ENCODE measurements at regions not wholly inside any gene's neighbourhood (a gene's known extent, or its start where the extent isn't known, plus 50 kb on each side); places are given as distances from the start of the nearest gene placed in this dataset.

DNA sequence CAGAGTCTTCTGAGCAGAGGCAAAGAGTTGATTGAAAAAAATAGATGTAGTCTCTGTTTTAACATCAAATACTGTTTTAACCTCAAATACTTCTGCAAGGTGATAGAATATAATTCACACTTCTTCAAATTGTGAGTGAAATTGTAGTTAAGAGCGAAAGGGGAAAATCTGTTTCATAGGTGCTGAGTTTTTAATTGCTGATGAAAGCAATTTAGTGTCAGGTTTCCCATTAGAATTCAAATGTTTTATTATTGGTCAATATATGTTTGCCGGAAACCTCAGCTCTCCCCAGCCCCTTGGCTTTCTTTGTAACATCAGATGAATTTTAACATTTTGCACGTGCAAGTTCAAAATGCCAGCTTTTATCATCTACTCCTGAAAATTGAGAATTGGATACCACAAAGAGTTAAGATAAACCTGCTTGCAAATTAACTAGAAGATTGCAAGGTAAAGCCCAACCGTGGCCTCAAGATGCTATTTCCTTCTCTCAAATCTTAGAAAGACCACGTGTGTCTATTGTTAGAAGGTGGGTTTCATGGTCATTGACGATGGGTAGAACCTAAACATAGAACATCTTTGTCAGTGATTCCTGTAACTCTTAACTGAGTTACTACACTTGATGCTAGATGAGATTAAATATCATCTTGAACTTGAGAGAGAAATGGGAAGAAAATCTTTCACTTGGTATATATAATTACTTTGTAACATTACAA lies 1824.2 kb upstream of the TENM3 start:
- Histone ChIP-seq H3K36me3 (ENCODE audit: insufficient read depth, low read length) (no peaks in the 10 kb centered on the region), H3K9me3 (ENCODE audit: low read depth, low read length) (no peaks in the 10 kb centered on the region), H3K27ac (no peak overlapping the region), H3K9ac (ENCODE audit: insufficient read length) (no peak overlapping the region), H3K4me3 (no peak overlapping the region)
- TF ChIP-seq FOXP2 (optimal IDR thresholded peaks at IDR 0.05; ENCODE audit: control extremely low read depth, extremely low read length, insufficient read depth), result no peak
- no peak for TF ChIP-seq EZH2 (IDR thresholded peaks at IDR 0.05)
- no peak for TF ChIP-seq POLR2AphosphoS5 (IDR thresholded peaks at IDR 0.05; ENCODE audit: borderline replicate concordance, low read depth, low read length)
- no peak for DNase-seq (ENCODE audit: low read depth, low spot score)

DNA sequence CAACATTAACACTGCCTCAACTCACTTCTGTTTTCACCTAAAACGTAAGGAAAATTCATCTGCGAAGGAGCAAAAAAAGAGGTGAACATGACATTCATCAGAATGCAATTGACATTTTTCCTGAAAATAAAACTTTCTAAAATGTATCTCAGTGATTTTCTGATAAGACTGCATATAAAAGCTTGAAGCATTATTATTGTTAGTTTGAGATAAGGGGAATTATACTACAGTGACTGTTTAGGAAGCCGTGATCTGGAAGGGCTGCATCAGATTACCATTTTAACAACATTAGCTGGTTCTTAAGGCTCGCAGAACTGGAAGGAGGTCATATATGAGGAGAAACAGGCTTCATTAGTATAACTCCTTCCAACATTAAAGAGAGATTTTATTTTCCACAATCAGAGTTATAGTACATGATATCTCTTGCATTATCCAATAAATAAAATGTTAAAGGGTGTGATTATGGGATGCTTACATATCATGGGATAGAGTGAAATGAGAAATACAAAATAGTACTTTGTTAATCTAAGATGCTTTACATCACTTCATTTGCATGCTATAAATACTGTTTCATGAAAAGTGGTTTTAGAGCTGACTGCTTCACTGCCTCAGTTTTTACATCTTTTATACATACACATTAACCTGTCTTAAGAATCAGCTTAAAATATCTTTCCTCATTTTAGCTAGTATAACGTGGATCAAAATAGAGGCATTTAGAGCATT lies 1820.1 kb upstream of the TENM3 start:
- no peak for DNase-seq (ENCODE audit: low read depth, low spot score)
- no peaks in the 10 kb centered on the region for H3K36me3 ChIP-seq (ENCODE audit: insufficient read depth, low read length)

DNA sequence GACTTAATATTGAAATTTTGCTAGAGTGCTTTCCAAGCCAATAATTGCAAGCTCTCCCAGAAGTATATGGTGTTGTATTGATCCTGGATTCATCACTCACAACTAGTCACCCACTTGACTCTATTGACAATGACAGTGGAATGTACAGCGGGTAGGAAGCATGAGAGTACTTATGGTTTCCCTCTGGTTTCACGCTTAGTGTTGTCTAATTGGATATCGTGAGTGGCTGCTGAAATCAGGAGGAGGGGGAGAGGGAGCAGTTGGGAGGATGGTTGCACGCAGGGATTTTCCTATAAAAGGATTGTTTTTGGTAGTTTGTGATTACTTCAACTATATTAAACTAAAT lies 1819.5 kb upstream of the TENM3 start:
- TF ChIP-seq POLR2AphosphoS5 (IDR thresholded peaks at IDR 0.05; ENCODE audit: borderline replicate concordance, low read depth, low read length), result no peak
- Histone ChIP-seq H3K9me3 (ENCODE audit: low read depth, low read length) (no peaks in the 10 kb centered on the region), H3K27ac (no peak overlapping the region), H3K36me3 (ENCODE audit: insufficient read depth, low read length) (no peaks in the 10 kb centered on the region), H3K9ac (ENCODE audit: insufficient read length) (no peak overlapping the region), H3K4me3 (no peak overlapping the region)
- no peak for DNase-seq (ENCODE audit: low read depth, low spot score)

More for the DNA sequence above, 1820.1 kb upstream of the TENM3 start:
- Histone ChIP-seq H3K27ac (no peak overlapping the region), H3K9ac (ENCODE audit: insufficient read length) (no peak overlapping the region), H3K4me3 (no peak overlapping the region), H3K9me3 (ENCODE audit: low read depth, low read length) (no peaks in the 10 kb centered on the region)
- TF ChIP-seq FOXP2 (optimal IDR thresholded peaks at IDR 0.05; ENCODE audit: control extremely low read depth, extremely low read length, insufficient read depth) (no peak), POLR2AphosphoS5 (IDR thresholded peaks at IDR 0.05; ENCODE audit: borderline replicate concordance, low read depth, low read length) (no peak), EZH2 (IDR thresholded peaks at IDR 0.05) (no peak)

DNA sequence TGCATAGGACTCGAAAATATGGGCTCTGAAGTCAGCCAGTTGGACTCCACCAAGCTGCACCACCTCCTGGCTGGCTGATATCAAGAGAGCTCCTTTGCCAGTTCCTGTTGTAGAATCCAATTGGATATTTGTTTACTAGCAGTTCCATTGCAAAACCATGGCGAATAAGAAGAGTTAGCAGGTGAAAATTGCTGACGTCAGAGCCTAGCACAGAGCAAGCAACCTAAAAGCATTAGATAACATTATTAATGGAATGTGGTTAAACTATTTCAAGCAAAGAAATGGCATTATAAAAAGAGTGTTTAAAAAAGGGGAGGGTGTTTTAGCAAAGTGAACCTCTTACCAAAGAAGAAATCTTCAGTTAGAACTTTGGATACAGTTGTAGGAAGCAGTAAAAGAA lies 1816.3 kb upstream of the TENM3 start:
- no peak overlapping the region for H3K27ac ChIP-seq
- DNase-seq (ENCODE audit: low read depth, low spot score), result no peak
- H3K9ac ChIP-seq (ENCODE audit: insufficient read length), result no peak overlapping the region
- H3K36me3 ChIP-seq (ENCODE audit: insufficient read depth, low read length), result no peaks in the 10 kb centered on the region
- no peak overlapping the region for H3K4me3 ChIP-seq
- H3K9me3 ChIP-seq (ENCODE audit: low read depth, low read length), result no peaks in the 10 kb centered on the region
- TF ChIP-seq POLR2AphosphoS5 (IDR thresholded peaks at IDR 0.05; ENCODE audit: borderline replicate concordance, low read depth, low read length) (no peak), FOXP2 (optimal IDR thresholded peaks at IDR 0.05; ENCODE audit: control extremely low read depth, extremely low read length, insufficient read depth) (no peak), EZH2 (IDR thresholded peaks at IDR 0.05) (no peak)

DNA sequence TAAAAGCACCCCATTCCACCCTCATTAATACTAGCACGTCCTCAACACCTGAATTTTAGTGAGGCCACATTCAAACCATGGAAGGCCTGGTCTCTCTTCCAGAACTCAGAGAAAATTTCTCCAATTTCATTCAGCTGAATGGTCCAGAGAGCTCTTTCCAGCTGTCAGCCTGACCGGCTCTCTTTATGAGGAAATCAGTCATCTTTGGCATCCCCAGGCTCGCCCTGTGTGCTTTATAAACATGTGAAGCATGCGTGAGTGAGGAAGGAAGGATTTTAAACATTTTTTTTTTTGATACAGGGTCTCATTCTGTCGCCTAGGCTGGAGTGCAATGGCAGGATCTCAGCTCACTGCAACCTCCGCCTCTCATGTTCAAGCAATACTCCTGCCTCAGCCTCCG lies 1812.9 kb upstream of the TENM3 start:
- no peak for TF ChIP-seq EZH2 (IDR thresholded peaks at IDR 0.05)
- no peak for TF ChIP-seq POLR2AphosphoS5 (IDR thresholded peaks at IDR 0.05; ENCODE audit: borderline replicate concordance, low read depth, low read length)
- no peak for TF ChIP-seq FOXP2 (optimal IDR thresholded peaks at IDR 0.05; ENCODE audit: control extremely low read depth, extremely low read length, insufficient read depth)
- H3K36me3 ChIP-seq (ENCODE audit: insufficient read depth, low read length), result no peaks in the 10 kb centered on the region
- H3K27ac ChIP-seq, result no peak overlapping the region
- no peaks in the 10 kb centered on the region for H3K9me3 ChIP-seq (ENCODE audit: low read depth, low read length)
- DNase-seq (ENCODE audit: low read depth, low spot score), result no peak
- H3K4me3 ChIP-seq, result no peak overlapping the region
- H3K9ac ChIP-seq (ENCODE audit: insufficient read length), result no peak overlapping the region

DNA sequence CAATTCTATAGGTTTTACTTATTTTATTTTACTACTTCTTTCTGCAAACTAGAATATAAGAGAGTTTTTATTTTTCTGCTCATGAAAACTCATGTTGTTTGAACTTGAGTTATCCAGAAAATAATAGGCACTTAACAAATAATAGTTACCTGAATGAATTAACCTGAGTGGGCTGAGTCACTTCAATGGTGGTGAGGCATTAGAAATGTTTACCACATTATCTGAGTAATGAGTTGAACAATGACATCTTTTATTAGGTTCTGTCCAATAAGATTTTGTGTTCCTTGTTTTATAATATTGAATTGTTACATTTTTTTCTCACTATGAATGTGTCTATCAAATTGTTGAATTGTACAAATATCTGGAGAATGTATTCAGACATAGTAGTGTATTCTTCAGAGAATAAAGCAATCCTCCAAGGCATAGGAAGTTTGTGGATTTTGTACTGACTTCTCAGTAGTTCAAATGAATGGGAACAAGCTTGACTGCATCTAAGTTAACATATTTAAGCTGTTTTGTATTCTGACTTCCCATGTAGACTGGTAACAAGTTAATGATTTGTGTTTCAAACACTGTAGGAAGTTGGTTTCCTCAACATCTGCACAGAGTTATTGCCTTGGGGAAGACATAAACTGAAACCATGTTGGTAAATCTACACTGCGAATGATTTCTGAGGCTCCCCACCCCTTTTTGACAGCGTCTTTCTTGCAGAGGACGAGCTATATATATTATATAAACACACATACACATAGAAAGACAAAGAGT lies 1808.9 kb upstream of the TENM3 start:
- Histone ChIP-seq H3K36me3 (ENCODE audit: insufficient read depth, low read length) (no peaks in the 10 kb centered on the region), H3K4me3 (peak overlapping the region; percentile 60), H3K9ac (ENCODE audit: insufficient read length) (no peak overlapping the region), H3K27ac (peak overlapping the region; percentile 64), H3K9me3 (ENCODE audit: low read depth, low read length) (no peaks in the 10 kb centered on the region)
- TF ChIP-seq FOXP2 (optimal IDR thresholded peaks at IDR 0.05; ENCODE audit: control extremely low read depth, extremely low read length, insufficient read depth) (peak; percentile 72), POLR2AphosphoS5 (IDR thresholded peaks at IDR 0.05; ENCODE audit: borderline replicate concordance, low read depth, low read length) (no peak)
- peak; percentile 65 for DNase-seq (ENCODE audit: low read depth, low spot score)

DNA sequence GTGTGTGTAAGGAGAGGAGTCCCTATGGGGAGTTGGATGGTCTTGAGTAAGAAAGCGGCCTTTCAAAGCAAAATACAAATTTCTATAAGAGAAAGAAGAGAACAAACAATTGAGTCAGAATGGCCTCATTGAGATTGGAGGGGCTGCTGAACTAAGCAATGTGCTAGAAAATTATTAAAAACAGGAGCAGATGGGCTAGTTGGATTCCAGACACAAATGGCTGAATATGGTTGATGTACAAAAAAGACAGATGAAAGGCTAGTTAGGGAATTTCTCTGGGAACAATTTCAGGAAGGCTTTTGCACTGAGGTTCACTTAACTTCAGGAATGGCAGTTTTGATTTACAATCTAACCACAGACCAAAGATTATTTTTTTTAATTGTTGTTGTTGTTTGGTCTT lies 1806.8 kb upstream of the TENM3 start:
- Histone ChIP-seq H3K36me3 (ENCODE audit: insufficient read depth, low read length) (no peaks in the 10 kb centered on the region), H3K27ac (no peak overlapping the region), H3K9me3 (ENCODE audit: low read depth, low read length) (no peaks in the 10 kb centered on the region), H3K9ac (ENCODE audit: insufficient read length) (no peak overlapping the region), H3K4me3 (no peak overlapping the region)
- no peak for DNase-seq (ENCODE audit: low read depth, low spot score)
- no peak for TF ChIP-seq FOXP2 (optimal IDR thresholded peaks at IDR 0.05; ENCODE audit: control extremely low read depth, extremely low read length, insufficient read depth)
- TF ChIP-seq POLR2AphosphoS5 (IDR thresholded peaks at IDR 0.05; ENCODE audit: borderline replicate concordance, low read depth, low read length), result no peak
- TF ChIP-seq EZH2 (IDR thresholded peaks at IDR 0.05), result no peak

DNA sequence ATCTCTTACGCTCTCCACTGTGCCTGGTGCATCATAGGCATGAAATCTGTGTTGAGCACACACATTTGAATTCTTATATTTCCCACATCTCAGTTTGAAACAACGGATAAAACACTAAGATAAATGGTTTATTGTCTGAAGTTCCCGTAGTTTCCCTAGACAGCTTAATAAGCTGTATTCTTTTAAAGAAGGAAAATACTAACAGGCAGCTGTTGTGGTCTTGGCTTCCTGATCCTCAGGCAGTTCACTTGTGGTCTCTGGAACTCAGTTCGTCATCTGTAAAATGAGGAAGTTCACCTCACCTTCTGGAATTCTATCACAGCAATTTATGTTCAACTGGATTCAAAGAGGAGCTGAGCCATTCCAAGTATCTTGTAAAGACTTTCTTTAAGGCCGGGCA lies 1805.6 kb upstream of the TENM3 start:
- TF ChIP-seq POLR2AphosphoS5 (IDR thresholded peaks at IDR 0.05; ENCODE audit: borderline replicate concordance, low read depth, low read length) (no peak), EZH2 (IDR thresholded peaks at IDR 0.05) (no peak), FOXP2 (optimal IDR thresholded peaks at IDR 0.05; ENCODE audit: control extremely low read depth, extremely low read length, insufficient read depth) (no peak)
- no peaks in the 10 kb centered on the region for H3K36me3 ChIP-seq (ENCODE audit: insufficient read depth, low read length)
- H3K9ac ChIP-seq (ENCODE audit: insufficient read length), result no peak overlapping the region
- no peaks in the 10 kb centered on the region for H3K9me3 ChIP-seq (ENCODE audit: low read depth, low read length)
- H3K4me3 ChIP-seq, result no peak overlapping the region
- no peak for DNase-seq (ENCODE audit: low read depth, low spot score)
- no peak overlapping the region for H3K27ac ChIP-seq
